ENCODE measurements at regions not wholly inside any gene's neighbourhood (a gene's known extent, or its start where the extent isn't known, plus 50 kb on each side); places are given as distances from the start of the nearest gene placed in this dataset.
A peak's percentile ranks its signal among the peaks of the same experiment; 100 is the strongest.
"Not testable (repeated sequence)": the region's sequence is repeated elsewhere in the genome, so short reads cannot be mapped to it uniquely, and the experiment has no call there.

- peak; percentile 82 for DNase-seq
Observed at GRCh38 chr20:16801919-16802651, 53.9 kb downstream of the OTOR start.

- DNase-seq, result no peak
Observed at GRCh38 chr20:16802652-16802935, 54.4 kb downstream of the OTOR start.

- DNase-seq, result peak; percentile 78
Observed at GRCh38 chr20:16803965-16804792, 56.0 kb downstream of the OTOR start.

GRCh38 chr20:16804793-16805187 lies 56.6 kb downstream of the OTOR start:
- DNase-seq, result no peak

GRCh38 chr20:16806061-16806460 lies 57.9 kb downstream of the OTOR start:
- no peak for DNase-seq

GRCh38 chr20:16806886-16807285 lies 58.7 kb downstream of the OTOR start:
- no peak for DNase-seq

- DNase-seq, result no peak
Observed at GRCh38 chr20:16808796-16809195, 60.6 kb downstream of the OTOR start.

- DNase-seq, result no peak
Observed at GRCh38 chr20:16810216-16810615, 62.1 kb downstream of the OTOR start.

GRCh38 chr20:16816192-16816591 lies 68.0 kb downstream of the OTOR start:
- DNase-seq, result no peak

GRCh38 chr20:16819483-16819882 lies 71.3 kb downstream of the OTOR start:
- DNase-seq, result no peak

GRCh38 chr20:16821211-16822089 lies 73.3 kb downstream of the OTOR start:
- DNase-seq, result peak; percentile 24

GRCh38 chr20:16824664-16825063 lies 76.5 kb downstream of the OTOR start:
- no peak for DNase-seq

GRCh38 chr20:16828666-16829305 lies 80.6 kb downstream of the OTOR start:
- DNase-seq, result no peak

GRCh38 chr20:16835690-16836089 lies 87.5 kb downstream of the OTOR start:
- not testable (repeated sequence) for DNase-seq

GRCh38 chr20:16842486-16843120 lies 94.4 kb downstream of the OTOR start:
- DNase-seq, result no peak

GRCh38 chr20:16844406-16844805 lies 96.2 kb downstream of the OTOR start:
- DNase-seq, result no peak

- no peak for DNase-seq
Observed at GRCh38 chr20:16846006-16846405, 97.8 kb downstream of the OTOR start.

- no peak for DNase-seq
Observed at GRCh38 chr20:16848061-16848460, 99.9 kb downstream of the OTOR start.

- no peak for DNase-seq
Observed at GRCh38 chr20:16848526-16848925, 100.4 kb downstream of the OTOR start.

GRCh38 chr20:16860914-16861313 lies 112.8 kb downstream of the OTOR start:
- DNase-seq, result no peak

GRCh38 chr20:16861708-16862107 lies 113.5 kb downstream of the OTOR start:
- DNase-seq, result no peak

GRCh38 chr20:16863303-16863702 lies 115.1 kb downstream of the OTOR start:
- no peak for DNase-seq

GRCh38 chr20:16864069-16864468 lies 115.9 kb downstream of the OTOR start:
- DNase-seq, result no peak

All from NCI-H510A treated with DMSO at 0.1 percent for 48 hours (cell line).